Caco-2 (cell line): ENCODE measurements at regions not wholly inside any gene's neighbourhood (a gene's known extent, or its start where the extent isn't known, plus 50 kb on each side); places are given as distances from the start of the nearest gene placed in this dataset.
"Not testable (repeated sequence)": the region's sequence is repeated elsewhere in the genome, so short reads cannot be mapped to it uniquely, and the experiment has no call there.

Source experiments
- BruUV-seq: library from RNA; stranded (reverse); fragments of 400-500 nt; replicated peaks from 2 replicates; lab custom pipeline; 2021; lab: Mats Ljungman, UMichigan
- CTCF ChIA-PET: fragments of 300-600 bp; sonication (Branson Sonifier 250); formaldehyde crosslinking; loops from one replicate; lab custom pipeline; 2022; ENCODE audit warnings: antibody characterized with exemption; lab: Charles Lee
- POLR2A ChIA-PET: fragments of 300-600 bp; sonication (Branson Sonifier 250); formaldehyde crosslinking; loops from one replicate; lab custom pipeline; 2022; ENCODE audit warnings: antibody characterized with exemption; lab: Charles Lee
- DNase-seq, 2 experiments: peaks; one replicate each; pipeline versions ENCODE4 v3.0.0 to v3.0.0-alpha.2; 2020 to 2022
- H3K27me3 ChIP-seq: replicated peaks from 2 replicates; pipeline ENCODE4 v1.6.0; 2011; ENCODE audit warnings: low read length; ENCODE audit not compliant: control insufficient read depth, insufficient read depth
- H3K36me3 ChIP-seq: 2 replicates; pipeline ENCODE4 v1.5.1; 2011; ENCODE audit warnings: low read length; ENCODE audit not compliant: control insufficient read depth, insufficient read depth
- H3K4me1 ChIP-seq: fragments of 250-450 bp; sonication (Bioruptor Pico); 2 replicates; pipeline ENCODE4 v1.5.1; 2020; ENCODE audit warnings: mild to moderate bottlenecking
- H3K4me3 ChIP-seq: 2 replicates; pipeline ENCODE4 v1.5.1; 2011; ENCODE audit warnings: low read depth, mild to moderate bottlenecking, control low read depth, low read length
- H3K9me3 ChIP-seq: fragments of 250-450 bp; sonication (Bioruptor Pico); 2 replicates; pipeline ENCODE4 v1.5.1; 2020; ENCODE audit warnings: mild to moderate bottlenecking, moderate library complexity
- H3K27ac Mint-ChIP-seq: one replicate; pipeline ENCODE4 v1.8.0; 2022; ENCODE audit warnings: mixed read lengths; ENCODE audit not compliant: unreplicated experiment
- H3K27me3 Mint-ChIP-seq: one replicate; pipeline ENCODE4 v1.8.0; 2022; ENCODE audit warnings: mixed read lengths; ENCODE audit not compliant: insufficient read depth, unreplicated experiment
- H3K36me3 Mint-ChIP-seq: one replicate; pipeline ENCODE4 v1.8.0; 2022; ENCODE audit warnings: mild to moderate bottlenecking, mixed read lengths; ENCODE audit not compliant: insufficient read depth, unreplicated experiment
- H3K4me1 Mint-ChIP-seq: one replicate; pipeline ENCODE4 v1.8.0; 2022; ENCODE audit warnings: low read depth, mixed read lengths; ENCODE audit not compliant: unreplicated experiment
- H3K4me3 Mint-ChIP-seq: one replicate; pipeline ENCODE4 v1.8.0; 2022; ENCODE audit warnings: mild to moderate bottlenecking, moderate library complexity, mixed read lengths; ENCODE audit not compliant: unreplicated experiment
- H3K9me3 Mint-ChIP-seq: one replicate; pipeline ENCODE4 v1.8.0; 2022; ENCODE audit warnings: mixed read lengths; ENCODE audit not compliant: unreplicated experiment
- intact Hi-C: fragments of 100-400 bp; cut with micrococcal nuclease; formaldehyde crosslinking; loops from one replicate; pipeline ENCODE4 v1.10.0; 2022; ENCODE audit not compliant: unreplicated experiment
- TF ChIP-seq, protein P1 (sequence below), 2 experiments: fragments of 200-600 bp in 1 of 2; IDR thresholded peaks; 1 replicate in 1 of 2; 2 replicates in 1 of 2; pipeline versions ENCODE4 v1.5.1 to v1.8.0; 2011 to 2022; ENCODE audit warnings: antibody characterized with exemption in 1 of 2, control low read depth in 1 of 2, inconsistent platforms in 1 of 2, low read depth in 1 of 2, low read length in 1 of 2, mild to moderate bottlenecking in 1 of 2, moderate library complexity in 1 of 2; ENCODE audit not compliant: insufficient read depth in 1 of 2, severe bottlenecking in 1 of 2, unreplicated experiment in 1 of 2

- no peaks in the 10 kb centered on the region for H3K36me3 Mint-ChIP-seq
- H3K27ac Mint-ChIP-seq: no peak overlapping the region
- intact Hi-C loops: no loop called here
- TF ChIP-seq, protein P1, sequence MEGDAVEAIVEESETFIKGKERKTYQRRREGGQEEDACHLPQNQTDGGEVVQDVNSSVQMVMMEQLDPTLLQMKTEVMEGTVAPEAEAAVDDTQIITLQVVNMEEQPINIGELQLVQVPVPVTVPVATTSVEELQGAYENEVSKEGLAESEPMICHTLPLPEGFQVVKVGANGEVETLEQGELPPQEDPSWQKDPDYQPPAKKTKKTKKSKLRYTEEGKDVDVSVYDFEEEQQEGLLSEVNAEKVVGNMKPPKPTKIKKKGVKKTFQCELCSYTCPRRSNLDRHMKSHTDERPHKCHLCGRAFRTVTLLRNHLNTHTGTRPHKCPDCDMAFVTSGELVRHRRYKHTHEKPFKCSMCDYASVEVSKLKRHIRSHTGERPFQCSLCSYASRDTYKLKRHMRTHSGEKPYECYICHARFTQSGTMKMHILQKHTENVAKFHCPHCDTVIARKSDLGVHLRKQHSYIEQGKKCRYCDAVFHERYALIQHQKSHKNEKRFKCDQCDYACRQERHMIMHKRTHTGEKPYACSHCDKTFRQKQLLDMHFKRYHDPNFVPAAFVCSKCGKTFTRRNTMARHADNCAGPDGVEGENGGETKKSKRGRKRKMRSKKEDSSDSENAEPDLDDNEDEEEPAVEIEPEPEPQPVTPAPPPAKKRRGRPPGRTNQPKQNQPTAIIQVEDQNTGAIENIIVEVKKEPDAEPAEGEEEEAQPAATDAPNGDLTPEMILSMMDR (IDR thresholded peaks at IDR 0.05; ENCODE audit: insufficient read depth in 1 of 2, low read depth in 1 of 2, low read length in 1 of 2, severe bottlenecking in 1 of 2, unreplicated experiment in 1 of 2): no peak
- H3K9me3 Mint-ChIP-seq: peaks cover 9% of the 10 kb centered on the region
- peaks cover 5% of the 10 kb centered on the region for H3K4me1 Mint-ChIP-seq
- Histone ChIP-seq H3K4me1 (no peaks in the 10 kb centered on the region), H3K36me3 (no peaks in the 10 kb centered on the region), H3K27me3 (no peaks in the 10 kb centered on the region), H3K9me3 (peaks cover 2% of the 10 kb centered on the region; the same call in 1 of the 2 replicates), H3K4me3 (no peak overlapping the region)
- ChIA-PET CTCF (interaction anchor here (0.7 kb wide), 1 partner anchor 9 kb away, joined by 8 read pairs; no protein-coding TSS in a partner anchor), POLR2A (no interaction called here)
- H3K27me3 Mint-ChIP-seq: no peaks in the 10 kb centered on the region
- BruUV-seq: no TSS peak
- H3K4me3 Mint-ChIP-seq: no peak overlapping the region
- no peak for DNase-seq
These were observed 135.0 kb upstream of the PALS2 start for GRCh38 chr7:24438232-24438631.

DNA sequence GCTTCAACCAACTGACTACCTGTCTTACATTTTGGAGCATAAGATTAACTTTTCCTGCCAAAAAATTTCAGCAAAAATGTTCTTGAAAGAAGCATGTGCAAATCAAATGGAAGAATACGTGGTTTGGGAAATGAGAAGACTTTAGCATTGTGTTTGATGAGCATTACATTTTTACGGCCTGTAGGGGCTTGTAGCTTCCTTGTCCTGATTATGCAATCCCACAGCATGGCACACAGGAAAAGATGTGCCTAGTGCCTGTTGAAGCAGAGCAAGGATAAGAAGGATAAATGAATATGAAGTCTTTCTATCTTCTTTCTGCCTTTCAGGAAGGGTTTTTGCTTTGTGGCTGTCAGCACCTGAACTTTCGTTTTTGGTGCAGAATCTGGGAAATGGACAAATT lies 134.1 kb upstream of the PALS2 start:
- H3K27ac Mint-ChIP-seq, H3K9me3 Mint-ChIP-seq, DNase-seq, BruUV-seq, intact Hi-C loops, H3K4me1 ChIP-seq, H3K36me3 ChIP-seq, H3K4me1 Mint-ChIP-seq, H3K4me3 ChIP-seq, CTCF ChIA-PET, H3K27me3 ChIP-seq, H3K27me3 Mint-ChIP-seq, H3K4me3 Mint-ChIP-seq, POLR2A ChIA-PET, H3K36me3 Mint-ChIP-seq, H3K9me3 ChIP-seq: not testable (repeated sequence)

GRCh38 chr7:24440892-24441291 lies 132.4 kb upstream of the PALS2 start:
- CTCF ChIA-PET: no interaction called here

More at GRCh38 chr7:24440892-24441291, 132.4 kb upstream of the PALS2 start:
- POLR2A ChIA-PET: no interaction called here
- H3K4me1 Mint-ChIP-seq: no peaks in the 10 kb centered on the region
- H3K4me1 ChIP-seq: no peaks in the 10 kb centered on the region
- H3K4me3 Mint-ChIP-seq: no peak overlapping the region
- BruUV-seq: no TSS peak
- intact Hi-C loops: no loop called here
- H3K27me3 ChIP-seq: no peaks in the 10 kb centered on the region
- no peak overlapping the region for H3K27ac Mint-ChIP-seq
- TF ChIP-seq, protein P1 (IDR thresholded peaks at IDR 0.05; ENCODE audit: insufficient read depth in 1 of 2, low read depth in 1 of 2, low read length in 1 of 2, severe bottlenecking in 1 of 2, unreplicated experiment in 1 of 2): no peak
- H3K9me3 ChIP-seq: peaks cover 2% of the 10 kb centered on the region; the same call in 1 of the 2 replicates
- no peaks in the 10 kb centered on the region for H3K9me3 Mint-ChIP-seq
- no peak for DNase-seq
- no peaks in the 10 kb centered on the region for H3K36me3 Mint-ChIP-seq
- no peaks in the 10 kb centered on the region for H3K36me3 ChIP-seq
- no peaks in the 10 kb centered on the region for H3K27me3 Mint-ChIP-seq
- H3K4me3 ChIP-seq: no peak overlapping the region
